Activated CD4-positive, alpha-beta T cell treated with anti-CD3 and anti-CD28 coated beads, Interleukin-2, amount 50 U/mL, for 48 hours (primary cell): ENCODE measurements at regions not wholly inside any gene's neighbourhood (a gene's known extent, or its start where the extent isn't known, plus 50 kb on each side); places are given as distances from the start of the nearest gene placed in this dataset.
"Not testable (repeated sequence)": the region's sequence is repeated elsewhere in the genome, so short reads cannot be mapped to it uniquely, and the experiment has no call there.

Source experiments
- DNase-seq, 2 experiments: peaks; one replicate each; pipeline ENCODE4 v3.0.0-alpha.2; 2020

DNA sequence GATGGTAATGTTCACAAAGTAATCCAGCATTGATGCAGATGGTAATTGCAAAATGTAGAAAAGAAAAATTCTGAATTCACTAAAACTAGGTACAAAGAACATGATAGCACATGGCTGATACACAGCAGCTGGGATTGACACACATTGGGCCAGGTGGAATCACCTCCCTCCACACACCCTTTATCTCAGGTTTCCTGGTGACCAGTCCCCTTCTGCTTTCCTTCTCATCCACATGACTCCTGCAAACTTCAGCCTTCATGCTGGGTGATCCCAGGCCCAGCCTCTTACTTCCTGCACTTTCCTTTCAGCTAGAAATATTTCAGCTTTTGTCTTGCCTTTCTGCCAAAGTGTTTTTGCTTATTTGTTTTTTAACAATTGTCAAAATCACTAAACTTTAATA lies 246.9 kb downstream of the LNPK start:
- no peak for DNase-seq

DNA sequence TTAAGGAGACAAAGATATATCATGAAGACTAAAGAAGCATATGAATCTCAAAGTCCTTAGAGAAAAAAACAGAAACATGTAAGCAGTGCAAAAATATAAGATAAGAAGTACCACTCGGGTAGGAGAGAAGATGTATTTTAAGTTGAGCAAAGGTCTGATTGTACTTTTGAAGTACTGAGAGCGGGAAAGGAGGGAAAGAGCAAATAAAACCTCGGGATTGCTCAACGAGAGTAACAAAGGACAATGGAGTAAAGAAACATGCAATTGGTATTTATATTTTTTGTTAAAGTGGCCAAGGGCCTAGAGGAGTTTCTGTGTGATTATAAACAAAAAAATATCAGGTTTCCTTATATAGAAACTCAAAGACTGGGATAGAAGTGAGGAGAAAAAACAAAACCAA lies 251.9 kb downstream of the LNPK start:
- no peak for DNase-seq

GRCh38 chr2:175745911-175746310 lies 256.2 kb downstream of the LNPK start:
- DNase-seq: no peak

DNA sequence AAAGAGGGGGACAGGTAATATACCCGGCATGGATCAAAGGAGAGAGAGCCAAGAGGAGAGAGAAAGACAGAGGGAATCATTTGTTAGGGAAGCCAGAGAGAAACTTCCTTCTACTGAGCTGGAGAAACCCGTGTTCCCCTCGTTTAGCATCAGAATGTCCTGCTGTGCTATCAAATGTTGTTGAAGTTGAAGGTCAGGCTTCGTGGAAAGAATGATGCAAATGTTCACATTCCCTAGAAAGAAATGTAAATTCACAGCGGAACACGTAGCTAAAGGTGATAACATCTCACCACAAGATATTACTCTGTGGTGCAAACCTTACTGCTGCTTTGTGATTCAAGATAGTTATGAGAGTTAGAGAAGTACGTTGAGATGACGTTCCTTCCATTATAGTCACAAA lies 258.1 kb downstream of the LNPK start:
- DNase-seq: no peak

DNA sequence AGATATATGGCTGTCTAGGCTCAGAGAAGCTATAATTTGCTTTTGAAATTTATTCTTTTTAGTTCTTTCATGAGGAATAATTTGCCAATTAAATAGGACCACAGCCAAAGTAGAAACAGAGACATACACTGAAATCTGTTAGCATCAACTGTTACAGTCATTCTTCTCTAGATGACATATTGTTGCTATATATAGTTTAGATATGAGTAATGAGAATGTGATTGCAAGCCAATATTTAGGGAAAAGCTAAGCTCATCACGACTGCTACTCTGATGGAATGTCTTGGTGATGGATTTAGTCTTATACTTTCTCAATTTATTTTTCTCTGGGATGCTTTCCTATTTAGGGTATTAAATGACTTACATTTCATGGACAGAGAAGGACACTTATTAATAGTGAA lies 259.1 kb downstream of the LNPK start:
- DNase-seq: no peak

DNA sequence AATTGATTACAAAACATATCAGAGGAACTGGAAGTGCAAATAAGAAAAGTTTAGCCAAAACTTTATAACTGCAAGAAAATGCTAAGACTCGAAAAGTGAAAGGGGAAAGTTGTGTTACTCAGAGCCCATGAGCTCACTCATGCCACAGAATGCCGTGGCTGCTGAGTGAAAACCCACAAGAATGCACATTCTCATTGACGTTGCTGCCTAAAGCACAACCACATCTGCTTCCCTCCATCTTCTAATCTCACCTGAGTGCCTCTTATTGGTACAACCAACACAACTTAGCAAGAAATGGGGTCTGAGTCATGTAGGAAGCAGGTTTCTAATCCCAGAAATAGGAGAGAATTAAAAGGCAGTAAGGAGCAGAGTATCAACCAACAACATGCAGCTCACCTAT lies 259.7 kb downstream of the LNPK start:
- no peak for DNase-seq

DNA sequence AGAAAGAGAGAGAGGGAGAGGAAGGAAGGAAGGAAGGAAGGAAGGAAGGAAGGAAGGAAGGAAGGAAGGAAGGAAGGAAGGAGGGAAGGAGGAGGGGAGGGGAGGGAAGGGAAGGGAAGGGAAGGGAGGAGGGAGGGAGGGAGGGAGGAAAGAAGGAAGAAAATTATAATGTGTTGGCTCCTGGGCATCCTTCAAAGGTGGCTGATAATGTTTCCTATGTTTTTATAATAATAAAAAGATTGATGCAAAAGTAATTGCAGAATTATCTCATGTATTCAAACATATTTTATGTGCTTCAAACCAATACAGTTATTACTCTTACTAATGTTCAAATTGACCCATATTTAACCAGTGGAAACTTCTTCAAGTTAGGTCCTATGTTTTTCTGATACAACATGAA lies 260.9 kb downstream of the LNPK start:
- DNase-seq: no peak

DNA sequence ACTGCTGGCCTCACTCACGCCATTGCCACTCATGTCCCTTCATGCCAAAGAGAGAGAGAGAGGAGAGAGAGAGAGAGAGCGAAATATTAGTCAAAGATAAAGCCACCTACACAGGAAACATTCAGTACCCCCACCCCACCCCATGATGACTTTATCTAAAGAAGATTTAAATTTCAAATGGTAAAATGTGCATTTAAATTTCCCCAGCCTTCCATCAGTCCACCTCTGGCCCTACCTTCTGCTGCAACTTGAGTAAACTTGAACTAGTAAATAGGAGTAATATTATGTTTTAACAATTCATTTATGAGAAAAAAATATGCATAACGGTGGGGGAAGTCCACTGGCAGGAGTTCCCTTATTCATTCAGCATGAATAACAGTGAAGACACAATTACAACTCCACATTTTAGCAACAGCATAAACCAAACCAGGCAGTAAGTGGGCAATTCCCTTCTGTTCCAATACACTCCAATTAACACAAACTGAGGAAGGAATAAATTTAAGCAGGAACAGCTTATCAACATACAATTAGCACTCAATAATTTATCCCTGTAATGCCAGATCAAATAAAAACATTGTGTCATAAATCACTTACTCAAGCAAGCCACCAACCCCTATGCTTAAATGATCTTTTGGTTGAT lies 264.2 kb downstream of the LNPK start:
- no peak for DNase-seq

DNA sequence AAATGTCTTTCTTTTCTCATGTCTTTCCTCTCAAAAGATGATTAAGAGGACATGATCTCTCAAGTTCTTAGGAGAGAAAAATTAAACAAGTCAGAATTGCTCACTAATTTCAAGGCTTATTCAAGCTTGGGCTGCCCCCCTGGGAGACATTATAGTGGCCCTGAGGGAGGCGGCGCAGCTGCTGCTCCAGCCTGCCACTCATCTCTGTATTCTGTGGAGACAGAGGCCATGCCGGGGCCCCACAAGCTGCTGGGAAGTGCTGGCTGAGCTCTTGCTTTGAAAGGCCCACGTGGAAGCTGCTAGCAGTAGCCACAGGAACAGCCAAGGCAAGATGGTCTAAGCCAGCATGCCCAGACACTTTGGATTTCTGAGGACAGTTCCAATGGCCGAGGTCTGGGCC lies 267.4 kb downstream of the LNPK start:
- no peak for DNase-seq

DNA sequence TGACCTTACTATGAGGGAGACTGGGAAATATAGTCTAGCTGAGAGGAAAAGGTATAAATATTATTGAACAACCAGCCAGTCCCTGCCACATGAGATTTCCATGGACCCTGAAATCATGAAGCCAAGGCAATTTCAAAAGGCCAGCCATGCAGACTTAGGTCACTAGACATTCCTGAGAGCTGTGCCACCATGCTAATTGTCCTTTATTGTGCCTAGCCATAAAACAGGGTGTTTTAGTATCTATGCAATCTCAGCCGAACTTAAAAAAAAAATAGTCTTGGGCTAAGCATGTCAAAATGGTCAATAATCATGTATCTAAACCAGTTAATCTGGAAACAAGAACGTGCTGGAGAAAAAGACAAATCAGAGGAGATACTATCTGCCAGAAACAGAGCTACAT lies 269.5 kb downstream of the LNPK start:
- no peak for DNase-seq

DNA sequence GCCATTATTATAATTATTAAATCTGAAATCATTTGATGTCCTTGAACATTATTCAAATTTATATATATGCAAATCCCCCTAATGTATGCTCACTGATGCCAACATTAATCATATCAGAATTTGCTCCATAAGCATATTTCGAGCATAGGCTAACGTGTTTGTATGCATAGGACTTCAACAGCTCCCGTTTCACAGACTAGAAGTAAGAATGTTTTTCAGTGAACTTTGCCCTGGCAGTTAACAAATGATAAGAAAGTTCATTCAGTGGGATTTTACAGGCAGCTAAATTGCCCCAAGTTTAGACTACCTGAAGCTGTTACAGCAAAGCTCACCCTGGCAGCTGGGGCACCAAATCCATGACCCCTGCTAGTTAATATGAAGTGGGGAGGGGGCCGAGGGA lies 272.0 kb downstream of the LNPK start:
- DNase-seq: no peak

- no peak for DNase-seq
These were observed 272.9 kb downstream of the LNPK start for GRCh38 chr2:175729049-175729706.

DNA sequence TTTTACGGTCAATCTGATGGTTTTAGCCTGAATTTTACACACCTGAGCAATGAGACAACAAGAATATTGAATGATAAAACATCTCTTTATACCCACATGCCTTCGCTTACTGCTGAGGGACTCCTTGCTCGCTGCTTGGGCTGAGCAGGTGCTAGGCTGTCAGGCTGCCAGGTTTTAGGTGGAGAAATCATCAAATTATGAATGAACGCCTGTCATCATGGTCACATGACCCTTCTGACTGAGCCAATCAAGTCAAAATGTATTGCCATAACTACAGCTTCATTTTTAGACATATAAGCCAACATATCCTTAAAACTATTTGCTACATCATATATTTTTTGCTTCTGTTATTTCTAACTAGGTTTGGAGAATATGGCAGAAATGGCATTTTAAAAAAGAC lies 274.0 kb downstream of the LNPK start:
- DNase-seq: no peak

GRCh38 chr2:175726223-175726622 lies 275.8 kb downstream of the LNPK start:
- DNase-seq: no peak

DNA sequence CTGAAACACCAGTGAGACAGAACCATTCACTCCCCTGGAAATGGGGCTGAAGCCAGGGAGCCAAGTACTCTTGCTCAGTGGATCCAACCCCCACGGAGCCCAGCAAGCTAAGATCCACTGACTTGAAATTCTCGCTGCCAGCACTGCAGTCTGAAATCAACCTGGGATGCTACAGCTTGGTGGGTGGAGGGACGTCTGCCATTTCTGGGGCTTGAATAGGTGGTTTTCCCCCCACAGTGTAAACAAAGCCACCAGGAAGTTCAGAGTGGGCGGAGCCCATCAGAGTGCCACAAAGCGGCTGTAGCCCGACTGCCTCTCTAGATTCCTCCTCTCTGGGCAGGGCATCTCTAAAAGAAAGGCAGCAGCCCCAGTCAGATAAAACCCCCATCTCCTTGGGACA lies 292.8 kb downstream of the LNPK start:
- DNase-seq: no peak

- no peak for DNase-seq
These were observed 294.7 kb downstream of the LNPK start for GRCh38 chr2:175707322-175707721.

- DNase-seq: not testable (repeated sequence)
These were observed 297.5 kb downstream of the LNPK start for GRCh38 chr2:175704568-175704967.

DNA sequence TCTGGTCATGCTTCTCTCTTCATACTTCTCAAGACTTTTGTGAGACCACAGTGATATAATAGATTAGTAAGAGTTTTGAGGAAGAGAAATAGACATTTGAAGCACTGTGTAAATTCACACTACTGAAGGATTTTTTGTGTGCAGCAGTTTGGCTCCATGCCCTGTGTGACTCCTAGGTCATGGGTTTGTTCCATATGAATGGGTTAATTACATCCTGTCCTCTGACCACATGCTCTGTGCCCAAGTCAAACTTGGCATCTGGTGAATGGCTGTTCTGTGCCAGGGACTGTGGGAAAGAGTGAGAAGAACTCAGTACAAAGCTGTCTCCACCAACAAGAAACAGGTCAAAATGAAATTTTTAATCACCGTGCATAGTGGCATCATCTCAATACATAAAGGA lies 304.0 kb downstream of the LNPK start:
- no peak for DNase-seq

GRCh38 chr2:175690113-175690837 lies 311.8 kb downstream of the LNPK start:
- DNase-seq: peak in 1 of 2 experiments; percentile 7

DNA sequence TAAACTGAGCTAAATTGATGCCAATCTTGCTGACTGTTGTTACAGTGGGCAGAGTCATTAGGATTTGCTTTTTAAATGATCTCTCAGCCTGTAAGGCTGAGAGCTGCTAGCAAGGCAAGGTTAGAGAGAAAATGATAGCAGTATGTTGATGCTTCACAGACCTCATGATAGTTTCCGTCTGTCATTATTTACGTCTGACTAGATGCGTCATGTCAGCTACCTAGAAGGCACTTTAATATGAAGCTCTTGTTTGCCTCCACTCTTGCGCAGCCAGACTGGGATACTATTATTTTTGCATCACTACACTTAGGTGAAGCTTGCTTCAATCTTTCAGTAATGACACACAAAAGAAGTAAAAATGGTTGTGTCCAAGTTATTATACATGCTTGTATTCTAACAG lies 313.8 kb downstream of the LNPK start:
- DNase-seq: no peak

DNA sequence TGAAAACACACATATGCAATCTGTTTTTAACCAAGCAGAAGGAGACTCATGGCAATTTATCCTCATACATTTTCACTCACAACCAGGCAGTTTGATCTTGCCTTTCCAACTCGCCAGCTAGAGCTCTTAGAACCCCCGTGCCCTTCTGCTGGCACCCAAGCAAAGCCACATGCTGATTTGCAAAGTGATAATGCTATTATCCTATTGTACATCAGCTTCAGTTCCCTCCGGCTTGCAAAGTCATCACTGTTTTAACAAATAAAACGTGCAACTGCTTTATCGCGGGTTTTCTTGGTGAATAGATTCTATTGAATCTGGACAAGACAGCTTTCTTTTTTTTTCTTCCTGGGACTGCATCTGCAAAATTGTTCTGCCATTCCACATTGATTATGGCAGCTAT lies 314.6 kb downstream of the LNPK start:
- DNase-seq: no peak

- no peak for DNase-seq
These were observed 316.1 kb downstream of the LNPK start for GRCh38 chr2:175686002-175686401.

GRCh38 chr2:175684466-175684865 lies 317.6 kb downstream of the LNPK start:
- no peak for DNase-seq

DNA sequence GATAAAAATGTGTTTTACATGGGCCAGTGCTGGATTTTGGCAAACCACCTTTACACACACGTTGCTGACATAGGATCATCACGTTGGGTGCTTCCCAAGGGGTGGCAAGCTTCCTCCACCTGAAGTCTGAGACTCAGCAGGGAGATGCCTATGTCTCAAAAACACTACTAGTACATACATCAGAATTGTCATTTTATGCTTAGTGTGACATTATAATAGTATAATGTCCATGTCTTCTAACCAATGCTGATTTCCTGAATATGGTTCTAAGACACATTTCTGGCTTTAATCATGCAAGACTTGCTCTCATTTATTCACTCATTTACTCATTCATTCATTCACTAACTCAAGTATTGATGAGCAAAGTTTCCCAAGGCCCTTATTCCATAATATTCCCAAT lies 322.3 kb downstream of the LNPK start:
- no peak for DNase-seq

- DNase-seq: no peak
These were observed 322.8 kb downstream of the LNPK start for GRCh38 chr2:175679231-175679630.
